ENCODE measurements at regions not wholly inside any gene's neighbourhood (a gene's known extent, or its start where the extent isn't known, plus 50 kb on each side); places are given as distances from the start of the nearest gene placed in this dataset.
A peak's percentile ranks its signal among the peaks of the same experiment; 100 is the strongest.

GRCh38 chr3:113140876-113141275 is 70.5 kb upstream of the BOC start:
- DNase-seq = no peak

DNA sequence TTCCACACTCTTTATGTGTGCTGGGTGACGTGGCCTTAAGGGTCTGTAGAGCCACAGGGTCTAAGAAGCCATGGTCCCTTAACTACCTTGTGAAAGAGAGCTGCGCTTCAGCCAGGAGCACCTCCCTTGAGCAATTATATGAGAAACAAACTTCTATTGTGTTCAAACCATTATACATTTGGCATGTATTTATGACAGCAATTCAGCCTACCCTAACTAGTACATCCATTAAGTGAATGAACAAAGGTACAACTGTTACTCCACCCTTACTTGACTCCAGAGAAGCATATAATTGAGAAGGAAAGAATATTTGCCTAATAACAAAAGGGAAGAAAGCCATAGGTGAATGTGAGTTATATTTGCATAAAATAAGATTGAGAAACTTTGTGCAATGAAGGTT is 69.8 kb upstream of the BOC start:
- DNase-seq = peak; percentile 23 to 76

DNA sequence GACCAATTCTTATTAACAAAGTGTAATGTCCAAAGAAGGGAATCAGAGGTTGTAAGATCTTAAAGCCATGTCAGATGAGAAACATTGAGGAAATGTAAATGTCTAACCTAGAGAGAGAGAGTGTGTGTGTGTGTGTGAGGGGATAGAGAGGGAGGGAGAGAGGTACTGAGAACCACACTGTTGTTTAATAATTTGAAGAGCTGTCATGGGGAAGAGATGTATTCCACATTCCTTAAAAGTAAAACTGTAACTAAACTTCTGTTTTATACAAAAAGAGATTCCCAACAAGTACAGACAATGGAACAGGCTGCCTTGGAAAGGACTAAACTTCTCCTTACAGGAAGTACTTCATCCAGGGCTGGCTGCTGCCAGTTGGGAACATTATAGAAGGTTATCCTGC is 68.9 kb upstream of the BOC start:
- no peak for DNase-seq

GRCh38 chr3:113143353-113143752 is 68.0 kb upstream of the BOC start:
- DNase-seq = no peak

DNA sequence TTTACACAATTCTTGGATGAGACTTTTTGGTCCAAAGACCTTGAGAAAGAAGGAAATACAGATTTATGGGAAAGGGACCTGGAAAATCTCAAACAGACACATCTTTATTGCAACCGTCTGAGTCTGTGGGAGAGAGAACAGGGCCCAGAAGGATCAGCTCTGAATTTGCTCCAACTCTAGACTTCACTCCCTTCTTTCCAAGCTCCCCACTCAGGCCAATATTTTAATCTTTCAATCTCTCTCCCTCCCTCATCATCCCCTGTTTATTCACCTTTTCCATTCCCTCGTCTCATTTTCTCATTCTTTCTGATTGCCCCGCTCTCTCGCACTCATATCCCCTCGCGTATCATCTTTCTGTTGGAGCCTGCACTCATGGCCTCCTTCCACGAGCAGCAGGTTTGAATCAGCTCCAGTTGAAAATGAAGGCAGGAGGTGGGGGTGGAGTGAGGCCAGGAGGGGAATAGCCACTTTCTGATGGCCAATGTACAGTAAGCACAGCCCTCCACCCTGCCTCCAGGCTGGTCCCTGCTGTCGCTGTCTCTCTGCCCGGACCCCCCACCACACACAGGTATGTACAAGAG is 63.6 kb upstream of the BOC start:
- DNase-seq = peak; percentile 98 to 99

DNA sequence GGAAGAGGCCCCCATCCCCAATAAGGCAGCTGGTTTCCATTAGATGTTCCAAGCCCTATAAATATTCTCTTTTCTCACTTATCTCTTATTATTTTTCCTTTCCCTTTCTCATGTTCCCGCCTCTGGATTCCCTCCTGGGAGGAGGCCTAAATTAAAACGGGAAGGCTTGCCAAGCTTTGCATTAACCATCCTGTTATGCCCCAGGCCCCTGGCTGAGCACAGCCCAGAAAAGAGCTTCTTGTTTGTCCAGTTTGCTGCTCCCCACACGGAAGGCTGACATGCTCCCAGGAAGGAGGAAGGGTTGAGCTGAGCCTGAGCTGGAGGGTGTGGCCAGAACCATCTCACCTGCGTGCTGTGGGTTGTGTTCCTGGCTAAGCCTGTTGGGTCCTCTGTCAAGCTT is 63.1 kb upstream of the BOC start:
- DNase-seq = peak; percentile 98 to 99

DNA sequence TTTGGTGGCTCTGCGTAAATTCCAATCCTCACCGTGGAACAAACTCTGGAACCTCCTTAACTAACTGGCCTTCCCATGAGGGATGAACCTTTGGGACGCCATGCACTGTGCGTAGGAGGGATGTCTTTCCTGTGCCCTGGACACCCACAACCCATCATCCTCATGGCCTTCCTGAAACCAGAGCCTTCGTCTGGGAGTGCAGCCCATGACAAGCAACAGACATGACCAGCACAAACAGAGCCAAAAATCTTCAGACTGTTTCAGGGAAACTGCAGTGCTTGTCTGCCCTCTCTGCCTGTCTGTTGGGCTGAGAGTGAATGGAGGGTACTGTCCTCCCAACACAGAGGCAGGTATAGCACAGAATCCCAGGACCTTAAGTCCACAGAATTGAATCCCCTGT is 61.1 kb upstream of the BOC start:
- no peak for DNase-seq

GRCh38 chr3:113151461-113152031 is 59.8 kb upstream of the BOC start:
- DNase-seq = peak; percentile 62 to 83

- no peak for DNase-seq
Measured at GRCh38 chr3:113152849-113153248, 58.5 kb upstream of the BOC start.

GRCh38 chr3:113153499-113154107 is 57.8 kb upstream of the BOC start:
- DNase-seq = no peak

GRCh38 chr3:113156816-113157333 is 54.5 kb upstream of the BOC start:
- DNase-seq = no peak

DNA sequence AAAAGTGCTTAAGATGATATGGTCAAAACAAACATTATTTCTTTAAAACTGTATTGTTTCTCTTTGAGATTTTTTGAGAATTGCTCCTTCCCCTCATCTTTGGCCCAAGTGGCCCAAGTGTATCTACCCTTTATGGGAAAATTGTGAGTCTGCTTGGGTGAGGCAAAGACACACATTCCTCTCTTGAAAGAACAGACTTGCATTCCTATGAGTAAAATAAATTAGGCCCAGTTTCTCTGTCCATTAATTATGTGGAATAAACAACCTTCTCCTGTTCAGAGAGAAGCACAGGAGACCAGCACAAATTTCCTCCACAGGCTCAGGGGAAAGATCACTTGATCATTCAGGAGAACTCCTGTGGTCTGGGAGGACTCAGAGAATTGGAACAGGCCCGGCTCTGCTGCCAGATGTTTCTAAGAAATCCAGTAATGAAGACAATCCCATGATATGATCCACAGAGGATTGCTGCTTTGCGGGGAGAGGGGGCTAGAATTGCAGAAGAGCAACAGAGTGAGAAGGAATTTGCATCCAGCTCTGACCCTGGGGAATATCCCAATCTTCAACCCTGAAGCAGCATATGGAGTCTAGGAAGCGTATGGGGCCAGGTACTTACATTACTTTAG is 53.8 kb upstream of the BOC start:
- no peak for DNase-seq

- no peak for DNase-seq
Measured at GRCh38 chr3:113158171-113158570, 53.2 kb upstream of the BOC start.
